Sigmoid colon (tissue), 4 donors: ENCODE measurements at regions not wholly inside any gene's neighbourhood (a gene's known extent, or its start where the extent isn't known, plus 50 kb on each side); places are given as distances from the start of the nearest gene placed in this dataset.

Experiments
- POLR2A ChIP-seq, 2 donors: fragments of 450-650 bp; IDR thresholded peaks; one replicate each; pipeline ENCODE4 v1.6.1; 2016; ENCODE audit warnings: antibody characterized with exemption in 2 of 2, mild to moderate bottlenecking in 2 of 2, moderate library complexity in 2 of 2
- POLR2AphosphoS5 ChIP-seq, 4 donors: sonication (generic); formaldehyde crosslinking; IDR thresholded peaks; one replicate each; pipeline ENCODE4 v1.6.1; 2017; ENCODE audit warnings: antibody characterized with exemption in 4 of 4
- TF ChIP-seq, protein P1 (sequence below), 4 experiments: fragments of 450-650 bp in 3 of 4; fragments of 200-600 bp in 1 of 4; IDR thresholded peaks; one replicate each; pipeline ENCODE4 v1.5.1; 2016 to 2019; ENCODE audit warnings: antibody characterized with exemption in 4 of 4, mild to moderate bottlenecking in 3 of 4, moderate library complexity in 2 of 4

GRCh38 chr4:130333241-130333759, 1237.3 kb downstream of the C4orf33 start:
- TF ChIP-seq, protein P1, sequence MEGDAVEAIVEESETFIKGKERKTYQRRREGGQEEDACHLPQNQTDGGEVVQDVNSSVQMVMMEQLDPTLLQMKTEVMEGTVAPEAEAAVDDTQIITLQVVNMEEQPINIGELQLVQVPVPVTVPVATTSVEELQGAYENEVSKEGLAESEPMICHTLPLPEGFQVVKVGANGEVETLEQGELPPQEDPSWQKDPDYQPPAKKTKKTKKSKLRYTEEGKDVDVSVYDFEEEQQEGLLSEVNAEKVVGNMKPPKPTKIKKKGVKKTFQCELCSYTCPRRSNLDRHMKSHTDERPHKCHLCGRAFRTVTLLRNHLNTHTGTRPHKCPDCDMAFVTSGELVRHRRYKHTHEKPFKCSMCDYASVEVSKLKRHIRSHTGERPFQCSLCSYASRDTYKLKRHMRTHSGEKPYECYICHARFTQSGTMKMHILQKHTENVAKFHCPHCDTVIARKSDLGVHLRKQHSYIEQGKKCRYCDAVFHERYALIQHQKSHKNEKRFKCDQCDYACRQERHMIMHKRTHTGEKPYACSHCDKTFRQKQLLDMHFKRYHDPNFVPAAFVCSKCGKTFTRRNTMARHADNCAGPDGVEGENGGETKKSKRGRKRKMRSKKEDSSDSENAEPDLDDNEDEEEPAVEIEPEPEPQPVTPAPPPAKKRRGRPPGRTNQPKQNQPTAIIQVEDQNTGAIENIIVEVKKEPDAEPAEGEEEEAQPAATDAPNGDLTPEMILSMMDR (IDR thresholded peaks at IDR 0.05), result no peak
- TF ChIP-seq POLR2AphosphoS5 (IDR thresholded peaks at IDR 0.05) (no peak), POLR2A (IDR thresholded peaks at IDR 0.05) (no peak)
